GM21786 (cell line): ENCODE measurements at regions not wholly inside any gene's neighbourhood (a gene's known extent, or its start where the extent isn't known, plus 50 kb on each side); places are given as distances from the start of the nearest gene placed in this dataset.

Source experiments
- ATAC-seq: cut with Tn5 transposase; IDR thresholded peaks from one replicate; pipeline ENCODE4 v1.9.1; 2021; ENCODE audit not compliant: unreplicated experiment

DNA sequence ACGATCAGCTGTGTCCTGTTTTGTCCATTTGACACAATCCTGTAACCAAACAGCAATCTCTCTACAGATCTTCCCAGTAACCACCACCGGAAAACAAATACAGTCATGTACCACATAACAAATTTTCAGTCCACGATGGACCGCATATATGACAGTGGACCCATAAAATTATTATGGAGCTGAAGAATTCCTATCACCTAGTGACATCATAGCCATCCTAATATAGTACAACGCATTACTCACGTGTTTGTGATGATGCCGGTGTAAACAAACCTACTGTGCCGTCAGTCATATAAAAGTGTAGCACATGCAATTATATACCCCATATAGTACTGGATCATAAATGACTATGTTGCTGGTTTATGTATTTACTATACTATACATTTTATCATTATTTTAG lies 133.7 kb upstream of the EDNRA start:
- ATAC-seq: no peak

- ATAC-seq: no peak
These were observed 131.7 kb upstream of the EDNRA start for GRCh38 chr4:147349193-147349592.

DNA sequence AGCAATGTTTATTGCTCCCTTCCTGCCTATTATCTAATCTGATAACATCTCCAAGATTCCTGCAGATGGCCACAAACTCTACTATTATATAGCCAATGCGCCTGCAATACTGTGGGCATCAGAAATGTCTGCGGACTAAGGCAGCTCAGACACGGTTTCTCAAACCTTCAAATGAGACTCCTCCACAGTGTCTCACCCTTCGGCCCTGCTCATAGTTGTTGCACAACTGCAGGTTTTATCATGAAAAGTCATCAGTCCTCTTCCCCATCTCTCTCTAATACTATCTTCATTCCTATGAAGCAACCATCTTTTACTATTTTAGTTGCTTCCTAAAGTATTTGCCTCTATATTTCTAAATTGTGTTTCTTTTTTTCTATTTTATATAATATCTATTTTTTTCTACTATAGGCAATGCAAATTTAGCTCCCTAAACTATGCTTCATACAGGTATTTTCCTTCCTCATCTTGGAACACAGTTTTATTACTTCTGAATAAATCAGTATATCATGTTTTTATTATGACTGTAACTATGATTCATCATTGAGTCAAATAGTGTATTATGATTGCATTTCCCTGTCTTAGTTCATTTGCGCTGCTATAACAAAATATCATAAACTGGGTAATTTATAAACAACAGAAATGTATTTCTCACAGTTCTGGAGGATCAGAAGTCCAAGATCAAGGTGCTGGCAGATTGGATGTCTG lies 129.7 kb upstream of the EDNRA start:
- no peak for ATAC-seq

GRCh38 chr4:147354237-147354636 lies 126.7 kb upstream of the EDNRA start:
- ATAC-seq: no peak

- ATAC-seq: no peak
These were observed 125.8 kb upstream of the EDNRA start for GRCh38 chr4:147355032-147355656.

GRCh38 chr4:147355847-147356246 lies 125.0 kb upstream of the EDNRA start:
- no peak for ATAC-seq

GRCh38 chr4:147360301-147360700 lies 120.6 kb upstream of the EDNRA start:
- ATAC-seq: no peak

- no peak for ATAC-seq
These were observed 119.2 kb upstream of the EDNRA start for GRCh38 chr4:147361726-147362125.

DNA sequence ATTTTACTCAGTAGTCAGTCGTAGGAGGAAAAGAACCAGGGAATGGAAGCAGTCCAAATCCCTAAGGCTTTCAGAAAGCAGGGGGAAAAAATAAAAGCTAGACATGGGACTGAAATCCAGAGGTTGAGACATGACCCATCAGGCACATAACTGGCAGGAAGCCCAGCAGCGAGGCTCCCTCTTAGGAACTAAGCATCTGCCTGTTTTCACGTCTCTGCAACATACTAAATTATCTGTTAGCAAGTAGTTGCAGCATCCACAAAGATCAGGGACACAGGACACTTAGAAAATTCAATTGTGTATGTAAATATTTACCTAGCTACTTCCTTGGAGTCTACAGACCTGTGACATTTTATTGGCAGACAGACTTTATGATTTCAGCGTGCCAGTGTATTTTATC lies 118.0 kb upstream of the EDNRA start:
- no peak for ATAC-seq

- no peak for ATAC-seq
These were observed 117.4 kb upstream of the EDNRA start for GRCh38 chr4:147363514-147363913.

- ATAC-seq: no peak
These were observed 115.5 kb upstream of the EDNRA start for GRCh38 chr4:147365396-147365795.

DNA sequence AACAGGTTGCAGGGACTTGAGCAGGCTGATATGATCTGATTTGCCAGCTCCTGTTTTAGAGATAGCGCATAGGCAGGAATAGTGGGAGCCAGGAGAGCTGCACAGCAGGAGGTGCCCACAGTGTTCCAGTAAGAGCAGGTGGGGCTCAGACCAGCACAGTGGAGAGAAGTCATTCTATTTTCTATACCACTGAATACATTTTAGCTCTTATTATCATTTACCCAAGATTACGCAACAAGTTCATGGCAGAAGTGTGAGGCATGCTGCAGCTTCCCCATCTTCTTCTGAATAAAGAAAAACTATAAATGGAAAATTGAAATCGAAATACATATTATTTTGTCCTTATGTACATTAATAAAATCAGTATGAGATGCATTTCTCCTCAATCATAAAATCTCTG lies 114.7 kb upstream of the EDNRA start:
- ATAC-seq: no peak

DNA sequence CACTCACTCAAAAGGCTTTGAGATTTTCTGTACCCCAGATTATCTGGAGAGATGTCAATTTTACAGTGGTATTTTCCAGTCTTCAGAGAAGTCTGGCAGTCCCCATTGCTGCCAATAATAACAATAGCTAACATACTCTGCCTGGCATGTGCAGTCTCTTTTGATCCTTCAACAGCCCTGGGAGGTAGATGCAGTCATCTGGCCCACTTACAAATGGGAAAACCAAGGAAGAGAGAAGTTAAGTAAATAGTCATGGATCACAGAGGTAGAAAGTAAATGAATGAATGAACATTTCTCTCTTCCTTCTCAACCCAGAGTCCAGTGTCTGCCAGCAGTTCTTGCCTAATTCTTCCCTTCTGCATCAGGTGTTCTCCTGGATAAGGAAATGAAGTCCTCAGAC lies 113.0 kb upstream of the EDNRA start:
- no peak for ATAC-seq

DNA sequence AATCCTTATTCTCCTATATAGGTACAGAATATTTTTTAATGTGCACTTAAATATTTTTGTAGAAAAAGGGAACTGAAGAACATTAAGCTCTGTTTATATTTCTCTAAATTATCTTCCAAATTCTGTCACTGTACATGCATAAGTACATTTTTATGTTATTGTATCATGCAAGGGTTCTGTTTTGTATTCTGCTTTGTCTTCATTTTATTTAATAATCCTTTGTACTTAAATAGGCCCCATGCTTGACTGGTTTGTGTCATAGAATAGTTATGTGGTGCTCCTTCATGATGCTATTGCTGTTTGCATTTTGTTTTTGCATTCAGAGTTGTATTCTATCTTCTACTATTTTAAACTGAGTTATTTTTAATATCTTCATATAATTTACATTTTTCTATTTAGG lies 111.9 kb upstream of the EDNRA start:
- no peak for ATAC-seq

GRCh38 chr4:147370473-147370872 lies 110.4 kb upstream of the EDNRA start:
- no peak for ATAC-seq

DNA sequence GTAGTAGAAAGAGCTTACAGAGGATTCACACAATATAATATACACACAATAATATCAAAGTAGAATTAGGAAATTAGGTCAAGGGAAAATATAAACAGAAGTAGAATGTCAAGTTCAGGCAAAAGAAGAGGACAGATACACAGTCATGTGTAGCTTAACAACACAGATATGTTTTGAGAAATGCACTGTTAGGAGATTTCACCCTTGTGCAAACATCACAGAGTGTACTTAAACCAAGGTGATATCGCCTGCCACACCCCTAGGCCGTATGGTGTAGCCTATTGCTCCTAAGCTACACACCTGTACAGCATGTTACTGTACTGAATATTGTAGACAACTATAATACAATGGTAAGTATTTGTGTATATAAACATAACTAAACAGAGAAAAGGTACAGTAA lies 110.0 kb upstream of the EDNRA start:
- no peak for ATAC-seq

DNA sequence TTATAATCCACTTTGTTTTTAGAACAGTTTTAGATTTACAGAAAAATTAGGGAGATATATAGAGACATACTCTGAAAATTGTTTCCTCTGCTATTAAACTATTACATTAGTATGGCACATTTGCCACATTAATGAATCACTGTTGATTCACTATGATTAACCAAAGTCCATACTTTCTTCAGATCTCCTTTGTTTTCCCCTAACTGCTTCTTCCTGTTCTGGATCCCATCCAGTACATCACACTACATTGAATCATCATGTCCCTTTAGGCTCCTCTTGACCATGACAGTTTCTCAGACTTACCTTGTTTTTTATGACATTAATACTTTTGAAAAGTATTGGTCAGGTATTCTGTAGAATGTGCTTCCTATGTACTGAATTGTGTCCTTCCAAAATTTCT lies 109.2 kb upstream of the EDNRA start:
- ATAC-seq: no peak

- ATAC-seq: no peak
These were observed 102.1 kb upstream of the EDNRA start for GRCh38 chr4:147378780-147379179.

DNA sequence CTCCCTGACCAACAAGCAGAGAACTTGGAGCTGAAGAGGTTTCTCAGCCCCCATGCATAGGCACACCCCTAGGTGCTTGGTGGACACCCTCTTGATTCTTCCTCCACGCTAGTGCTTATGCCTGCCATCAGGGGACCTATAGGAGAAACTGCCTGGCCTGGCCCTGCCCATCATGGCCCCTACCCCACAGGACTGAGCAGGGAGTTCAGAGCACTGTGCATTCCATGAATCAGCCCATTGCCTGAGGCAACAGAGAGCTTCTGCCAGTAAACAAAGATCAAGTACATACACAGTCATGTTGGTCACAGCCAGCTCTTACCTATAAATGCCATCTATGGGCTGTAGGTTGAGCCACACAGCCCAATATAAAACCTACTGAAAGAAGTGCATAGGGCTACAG lies 99.1 kb upstream of the EDNRA start:
- ATAC-seq: no peak

DNA sequence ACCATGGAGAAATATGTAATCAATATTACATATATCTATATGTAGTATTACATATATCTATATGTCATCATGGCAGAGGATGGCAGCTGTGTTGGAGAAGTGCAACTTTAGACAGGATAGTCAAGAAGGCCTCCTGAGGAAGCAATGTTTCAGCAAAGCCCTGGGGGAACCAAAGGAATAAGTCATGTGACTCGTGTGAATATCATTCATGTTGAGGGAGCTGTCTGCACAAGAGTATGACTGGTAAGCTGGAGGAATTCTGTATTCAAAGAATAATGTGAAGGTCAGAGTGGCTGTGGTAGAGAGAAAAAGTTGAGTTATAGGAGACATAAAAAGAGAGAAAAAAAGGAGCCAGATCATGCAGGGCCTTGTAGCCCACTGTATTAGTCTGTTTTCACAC lies 92.9 kb upstream of the EDNRA start:
- ATAC-seq: no peak

- no peak for ATAC-seq
These were observed 84.8 kb upstream of the EDNRA start for GRCh38 chr4:147396105-147396504.

GRCh38 chr4:147398556-147398955 lies 82.3 kb upstream of the EDNRA start:
- no peak for ATAC-seq

DNA sequence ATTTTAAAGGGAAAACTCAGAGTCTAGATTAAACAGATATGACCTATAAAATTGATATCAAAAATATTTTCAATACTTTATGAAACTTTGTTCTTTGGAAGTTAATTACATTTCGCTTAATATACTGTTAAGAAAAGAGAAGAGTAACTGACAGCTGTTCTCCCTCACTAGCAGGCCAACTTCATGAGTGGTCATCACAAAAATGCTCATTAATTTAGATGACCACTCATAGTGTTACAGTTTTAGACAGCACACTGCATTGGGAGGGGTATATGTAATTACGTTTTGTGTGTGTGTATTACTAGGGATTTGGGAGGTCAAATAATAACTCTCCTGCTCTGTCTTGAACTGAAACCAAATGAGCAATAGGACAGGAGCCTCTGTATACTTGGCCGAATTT lies 80.2 kb upstream of the EDNRA start:
- no peak for ATAC-seq
